ENCODE measurements at regions not wholly inside any gene's neighbourhood (a gene's known extent, or its start where the extent isn't known, plus 50 kb on each side); places are given as distances from the start of the nearest gene placed in this dataset.

DNA sequence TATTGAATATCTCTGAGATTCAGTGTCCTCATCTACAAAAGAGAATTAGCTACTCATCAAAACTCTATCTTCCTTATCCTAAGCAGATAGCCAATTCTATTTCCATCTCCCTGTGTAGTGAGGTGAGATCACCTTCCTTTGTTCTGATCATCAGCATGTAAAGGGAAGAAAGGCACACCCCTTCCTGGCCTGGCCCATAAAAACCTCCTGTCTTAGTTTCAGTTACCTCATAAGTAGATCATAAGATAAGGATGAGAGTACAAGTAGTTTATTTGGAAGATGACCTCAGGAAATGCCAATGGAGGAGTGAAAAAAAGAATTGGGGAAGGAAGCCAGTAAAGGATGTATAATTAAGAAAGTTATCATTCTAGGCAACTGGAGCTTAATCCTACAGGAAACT, 114.5 kb upstream of the GADL1 start:
- H3K27ac ChIP-seq (ENCODE audit: extremely low read length, insufficient read depth, low read length): no peak overlapping the region
- H3K36me3 ChIP-seq (replicated peaks in 1 of 2; ENCODE audit: control insufficient read depth in 1 of 2, insufficient read depth in 2 of 2, low read length in 2 of 2): no peaks in the 10 kb centered on the region
- ChIA-PET POLR2A (no interaction called here), CTCF (ENCODE audit: low intra/inter-chr PET ratio, low total read pairs) (no interaction called here)
- no peak overlapping the region for H3K4me2 ChIP-seq (ENCODE audit: low read depth, low read length)
- H3K79me2 ChIP-seq (ENCODE audit: insufficient read depth, low read length): no peaks in the 10 kb centered on the region
- no peak overlapping the region for H3K4me3 ChIP-seq (replicated peaks in 1 of 3; ENCODE audit: insufficient read depth in 1 of 3, low read depth in 2 of 3, low read length in 3 of 3)
- no peaks in the 10 kb centered on the region for H3K27me3 ChIP-seq (ENCODE audit: control insufficient read depth in 1 of 2, insufficient read depth in 2 of 2, low read length in 2 of 2)
- DNase-seq (ENCODE audit: low spot score) (no peak), FAIRE-seq (no peak), ATAC-seq (no peak)
- no peak overlapping the region for H2AFZ ChIP-seq (ENCODE audit: low read length)
- H4K20me1 ChIP-seq (ENCODE audit: insufficient read depth, low read length): no peaks in the 10 kb centered on the region
- in situ Hi-C loops (cut with HindIII; ENCODE audit: extremely low pct_ligation_motif_present, low pct_unique_long_range_greater_than_20kb): no loop called here
- no peaks in the 10 kb centered on the region for H3K9me3 ChIP-seq (ENCODE audit: low read length)
- intact Hi-C loops (cut with micrococcal nuclease; ENCODE audit: unreplicated experiment): no loop called here
- no peak overlapping the region for H3K9ac ChIP-seq (ENCODE audit: insufficient read depth, low read depth, low read length)
- no peaks in the 10 kb centered on the region for H3K4me1 ChIP-seq (ENCODE audit: insufficient read depth, low read length)
- BruUV-seq (replicated peaks): no TSS peak
- TF ChIP-seq SKI (IDR thresholded peaks at IDR 0.05; ENCODE audit: partially characterized antibody) (no peak), PRPF4 (IDR thresholded peaks at IDR 0.05; ENCODE audit: low read depth, low read length, poor library complexity, severe bottlenecking) (no peak), SSRP1 (CRISPR knock-in tag; IDR thresholded peaks at IDR 0.05) (no peak), DR1 (CRISPR knock-in tag; IDR thresholded peaks at IDR 0.05) (no peak), ZNF446 (CRISPR knock-in tag; IDR thresholded peaks at IDR 0.05) (no peak), SNAPC4 (CRISPR knock-in tag; IDR thresholded peaks at IDR 0.05) (no peak), FOXJ3 (CRISPR knock-in tag; IDR thresholded peaks at IDR 0.05; ENCODE audit: borderline replicate concordance) (no peak), MAF1 (CRISPR knock-in tag; IDR thresholded peaks at IDR 0.05; ENCODE audit: borderline replicate concordance) (no peak), ZNF34 (CRISPR knock-in tag; IDR thresholded peaks at IDR 0.05; ENCODE audit: borderline replicate concordance) (no peak), MYPOP (CRISPR knock-in tag; IDR thresholded peaks at IDR 0.05) (no peak)
- TF ChIP-seq, protein P1, sequence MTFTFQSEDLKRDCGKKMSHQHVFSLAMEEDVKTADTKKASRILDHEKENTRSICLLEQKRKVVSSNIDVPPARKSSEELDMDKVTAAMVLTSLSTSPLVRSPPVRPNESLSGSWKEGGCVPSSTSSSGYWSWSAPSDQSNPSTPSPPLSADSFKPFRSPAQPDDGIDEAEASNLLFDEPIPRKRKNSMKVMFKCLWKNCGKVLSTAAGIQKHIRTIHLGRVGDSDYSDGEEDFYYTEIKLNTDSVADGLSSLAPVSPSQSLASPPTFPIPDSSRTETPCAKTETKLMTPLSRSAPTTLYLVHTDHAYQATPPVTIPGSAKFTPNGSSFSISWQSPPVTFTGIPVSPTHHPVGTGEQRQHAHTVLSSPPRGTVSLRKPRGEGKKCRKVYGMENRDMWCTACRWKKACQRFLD (CRISPR knock-in tag; IDR thresholded peaks at IDR 0.05; ENCODE audit: borderline replicate concordance): no peak

Measured in HepG2 (cell line).